Neutrophil (primary cell): ENCODE measurements at regions not wholly inside any gene's neighbourhood (a gene's known extent, or its start where the extent isn't known, plus 50 kb on each side); places are given as distances from the start of the nearest gene placed in this dataset.

Experiments used
- H3K27ac ChIP-seq: fragments of 200-600 bp; sonication (generic); 2 replicates; pipeline ENCODE4 v1.5.1; 2016; ENCODE audit warnings: mild to moderate bottlenecking, moderate library complexity
- H3K27me3 ChIP-seq: fragments of 200-600 bp; sonication (generic); 2 replicates; pipeline ENCODE4 v1.6.0; 2016; ENCODE audit warnings: mild to moderate bottlenecking
- H3K36me3 ChIP-seq: fragments of 200-600 bp; sonication (generic); 2 replicates; pipeline ENCODE4 v1.5.1; 2017
- H3K4me1 ChIP-seq, 2 experiments: fragments of 200-600 bp in 1 of 2; sonication (generic) in 1 of 2; 1 replicate in 1 of 2; 2 replicates in 1 of 2; pipeline versions ENCODE4 v1.5.1 to v1.6.1; 2013 to 2016; ENCODE audit warnings: low read depth in 1 of 2, low read length in 1 of 2, mild to moderate bottlenecking in 1 of 2, moderate library complexity in 1 of 2; ENCODE audit not compliant: control insufficient read depth in 1 of 2, insufficient read depth in 1 of 2
- H3K4me3 ChIP-seq, 2 experiments: fragments of 200-600 bp in 1 of 2; sonication (generic) in 1 of 2; 1 replicate in 1 of 2; 2 replicates in 1 of 2; pipeline ENCODE4 v1.5.1; 2013 to 2016; ENCODE audit warnings: low read depth in 1 of 2, low read length in 1 of 2, mild to moderate bottlenecking in 1 of 2, moderate library complexity in 1 of 2
- H3K9me3 ChIP-seq: fragments of 200-600 bp; sonication (generic); 2 replicates; pipeline ENCODE4 v1.5.1; 2016
- TF ChIP-seq, protein P1 (sequence below): fragments of 200-600 bp; sonication (generic); IDR thresholded peaks from 2 replicates; pipeline ENCODE4 v1.5.1; 2016; ENCODE audit warnings: antibody characterized with exemption

DNA sequence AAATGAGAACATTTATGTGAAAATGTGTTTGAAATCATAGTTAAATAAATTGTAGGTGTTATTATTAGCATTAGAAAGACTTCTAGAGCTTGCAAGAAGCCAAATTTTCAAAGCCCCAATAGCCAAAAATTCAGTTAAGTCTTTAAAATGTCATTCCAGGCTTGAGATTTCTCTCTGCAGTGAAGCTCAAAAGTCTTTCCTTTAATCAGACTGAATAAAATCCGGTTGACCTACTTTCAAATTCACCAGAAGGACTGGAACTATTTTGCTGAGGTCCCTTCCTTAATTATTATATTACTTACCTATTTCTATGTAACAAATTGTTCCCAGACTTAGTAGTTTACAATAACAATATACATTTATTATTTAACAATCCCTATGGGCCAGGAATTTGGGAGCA, 112.2 kb upstream of the TRPM3 start:
- no peaks in the 10 kb centered on the region for H3K9me3 ChIP-seq
- no peaks in the 10 kb centered on the region for H3K27me3 ChIP-seq
- H3K36me3 ChIP-seq = no peaks in the 10 kb centered on the region
- no peaks in the 10 kb centered on the region for H3K4me1 ChIP-seq
- no peak overlapping the region for H3K27ac ChIP-seq
- H3K4me3 ChIP-seq = no peak overlapping the region
- TF ChIP-seq, protein P1, sequence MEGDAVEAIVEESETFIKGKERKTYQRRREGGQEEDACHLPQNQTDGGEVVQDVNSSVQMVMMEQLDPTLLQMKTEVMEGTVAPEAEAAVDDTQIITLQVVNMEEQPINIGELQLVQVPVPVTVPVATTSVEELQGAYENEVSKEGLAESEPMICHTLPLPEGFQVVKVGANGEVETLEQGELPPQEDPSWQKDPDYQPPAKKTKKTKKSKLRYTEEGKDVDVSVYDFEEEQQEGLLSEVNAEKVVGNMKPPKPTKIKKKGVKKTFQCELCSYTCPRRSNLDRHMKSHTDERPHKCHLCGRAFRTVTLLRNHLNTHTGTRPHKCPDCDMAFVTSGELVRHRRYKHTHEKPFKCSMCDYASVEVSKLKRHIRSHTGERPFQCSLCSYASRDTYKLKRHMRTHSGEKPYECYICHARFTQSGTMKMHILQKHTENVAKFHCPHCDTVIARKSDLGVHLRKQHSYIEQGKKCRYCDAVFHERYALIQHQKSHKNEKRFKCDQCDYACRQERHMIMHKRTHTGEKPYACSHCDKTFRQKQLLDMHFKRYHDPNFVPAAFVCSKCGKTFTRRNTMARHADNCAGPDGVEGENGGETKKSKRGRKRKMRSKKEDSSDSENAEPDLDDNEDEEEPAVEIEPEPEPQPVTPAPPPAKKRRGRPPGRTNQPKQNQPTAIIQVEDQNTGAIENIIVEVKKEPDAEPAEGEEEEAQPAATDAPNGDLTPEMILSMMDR = no peak

DNA sequence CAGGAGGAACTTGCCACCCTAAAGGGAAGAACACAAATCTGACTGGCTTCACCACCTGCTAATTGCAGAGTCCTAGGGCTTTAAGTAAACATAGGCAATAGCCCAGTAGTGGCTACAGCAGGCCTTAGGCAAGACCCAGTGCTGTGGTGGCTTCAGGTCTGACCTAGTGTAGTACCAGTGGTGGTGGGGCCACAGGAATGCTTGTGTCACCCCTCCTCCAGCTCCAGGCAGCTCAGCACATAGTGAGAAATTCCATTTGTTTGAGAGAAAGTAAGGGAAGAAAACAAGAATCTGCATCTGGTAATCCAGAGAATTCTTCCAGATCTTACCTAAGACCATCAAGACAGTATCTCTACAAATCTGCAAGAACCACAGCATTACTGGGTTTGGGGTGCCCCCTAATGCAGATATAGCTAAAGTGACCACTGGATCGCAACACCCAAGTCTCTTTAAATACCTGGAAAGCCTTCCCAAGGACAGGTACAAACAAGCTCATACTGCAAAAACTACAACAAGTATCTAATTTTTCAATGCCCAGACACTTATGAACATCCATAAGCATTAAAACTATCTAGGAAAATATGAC, 102.6 kb upstream of the TRPM3 start:
- no peak overlapping the region for H3K4me3 ChIP-seq
- H3K9me3 ChIP-seq = no peaks in the 10 kb centered on the region
- no peaks in the 10 kb centered on the region for H3K36me3 ChIP-seq
- H3K27ac ChIP-seq = no peak overlapping the region
- H3K4me1 ChIP-seq = no peaks in the 10 kb centered on the region
- TF ChIP-seq, protein P1 = no peak
- no peaks in the 10 kb centered on the region for H3K27me3 ChIP-seq

DNA sequence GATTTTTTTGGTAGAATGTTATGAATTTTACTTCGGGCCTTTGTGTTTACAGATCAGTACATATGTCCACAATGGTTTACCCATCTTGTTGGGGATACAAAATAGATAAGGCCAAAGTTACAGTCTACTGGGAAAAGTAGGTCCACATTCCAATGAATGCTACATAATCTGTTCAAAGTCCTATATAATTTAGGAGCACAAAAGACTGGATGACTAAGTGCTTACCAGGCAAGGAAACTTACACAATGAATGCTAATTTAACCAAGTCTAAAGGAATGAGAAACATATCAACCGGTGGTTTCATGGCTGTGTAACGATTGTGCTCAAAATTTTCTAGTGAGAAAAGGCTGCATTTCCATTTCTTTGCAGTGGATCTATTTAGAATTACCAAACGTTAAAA, 97.4 kb upstream of the TRPM3 start:
- TF ChIP-seq, protein P1 = no peak
- no peak overlapping the region for H3K4me3 ChIP-seq
- H3K27me3 ChIP-seq = no peaks in the 10 kb centered on the region
- no peaks in the 10 kb centered on the region for H3K4me1 ChIP-seq
- no peaks in the 10 kb centered on the region for H3K36me3 ChIP-seq
- no peak overlapping the region for H3K27ac ChIP-seq
- no peaks in the 10 kb centered on the region for H3K9me3 ChIP-seq

DNA sequence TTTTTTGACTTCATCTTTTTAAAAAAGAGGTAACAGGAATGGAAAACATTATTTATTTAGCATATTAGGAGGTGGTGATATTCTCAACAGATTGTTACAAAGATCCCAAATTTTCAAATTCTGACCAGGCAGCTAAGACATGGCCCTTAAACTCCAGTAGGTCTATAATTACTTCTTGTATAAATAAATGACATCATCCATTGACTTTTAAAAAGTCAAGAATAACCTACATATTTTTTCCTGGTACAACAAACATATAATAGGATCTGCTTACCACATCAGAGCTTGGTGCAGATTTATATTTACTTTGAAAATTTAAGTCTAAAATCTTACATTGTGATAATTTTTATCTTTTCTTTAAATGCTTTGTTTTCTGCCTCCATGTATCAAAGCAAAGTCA, 92.2 kb upstream of the TRPM3 start:
- Histone ChIP-seq H3K4me1 (no peaks in the 10 kb centered on the region), H3K36me3 (no peaks in the 10 kb centered on the region), H3K27me3 (no peaks in the 10 kb centered on the region), H3K27ac (no peak overlapping the region), H3K9me3 (no peaks in the 10 kb centered on the region), H3K4me3 (no peak overlapping the region)
- TF ChIP-seq, protein P1 = no peak

DNA sequence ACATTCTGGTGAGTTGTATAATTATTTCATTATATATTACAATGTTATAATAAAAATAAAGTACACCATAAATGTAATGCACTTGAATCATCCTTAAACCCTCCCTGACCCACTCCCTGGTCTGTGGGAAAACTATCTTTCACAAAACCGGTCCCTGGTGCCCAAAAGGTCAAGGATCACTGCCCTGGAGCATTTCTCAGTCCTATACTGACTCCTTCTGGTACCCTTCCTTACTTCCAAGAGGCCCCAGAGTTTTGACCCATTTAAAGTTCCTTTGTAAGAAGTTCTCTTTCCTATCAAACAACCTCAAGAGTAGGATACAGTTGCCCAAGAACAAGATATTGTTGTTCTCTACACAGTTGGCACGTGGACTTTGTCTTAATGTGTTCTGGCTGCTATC, 88.9 kb upstream of the TRPM3 start:
- H3K36me3 ChIP-seq = no peaks in the 10 kb centered on the region
- no peaks in the 10 kb centered on the region for H3K27me3 ChIP-seq
- no peak overlapping the region for H3K27ac ChIP-seq
- no peak overlapping the region for H3K4me3 ChIP-seq
- TF ChIP-seq, protein P1 = no peak
- no peaks in the 10 kb centered on the region for H3K9me3 ChIP-seq
- H3K4me1 ChIP-seq = no peaks in the 10 kb centered on the region

DNA sequence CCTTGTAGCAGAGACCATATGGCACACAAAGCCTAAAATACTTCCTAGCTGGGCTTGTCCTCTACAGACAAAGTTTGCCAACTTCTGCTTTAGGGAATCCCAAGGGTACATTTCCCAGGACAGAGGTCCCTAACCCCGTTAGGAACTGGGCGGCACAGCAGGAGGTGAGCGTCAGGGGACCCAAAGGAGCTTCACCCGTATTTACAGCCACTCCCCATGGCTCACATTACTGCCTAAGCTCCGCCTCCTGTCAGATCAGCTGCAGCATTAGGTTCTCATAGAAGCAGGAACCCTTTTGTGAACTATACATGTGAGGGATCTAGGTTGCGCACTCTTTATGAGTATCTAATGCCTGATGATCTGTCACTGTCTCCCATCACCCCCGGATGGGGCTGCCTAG, 88.5 kb upstream of the TRPM3 start:
- H3K27ac ChIP-seq = no peak overlapping the region
- TF ChIP-seq, protein P1 = no peak
- no peaks in the 10 kb centered on the region for H3K4me1 ChIP-seq
- no peak overlapping the region for H3K4me3 ChIP-seq
- no peaks in the 10 kb centered on the region for H3K9me3 ChIP-seq
- H3K27me3 ChIP-seq = no peaks in the 10 kb centered on the region
- H3K36me3 ChIP-seq = no peaks in the 10 kb centered on the region
